Parathyroid adenoma (tissue), 2 donors: ENCODE measurements at regions not wholly inside any gene's neighbourhood (a gene's known extent, or its start where the extent isn't known, plus 50 kb on each side); places are given as distances from the start of the nearest gene placed in this dataset.

Experiments
- H2AFZ ChIP-seq: fragments of 300-600 bp; sonication (generic); one replicate; pipeline ENCODE4 v1.7.0; 2017; ENCODE audit warnings: antibody characterized with exemption, mild to moderate bottlenecking
- H3K27ac ChIP-seq: fragments of 300-600 bp; sonication (generic); one replicate; pipeline ENCODE4 v1.7.0; 2017
- H3K27me3 ChIP-seq: fragments of 300-600 bp; sonication (generic); one replicate; pipeline ENCODE4 v1.7.0; 2017; ENCODE audit warnings: low read length; ENCODE audit not compliant: control insufficient read depth, insufficient read depth
- H3K36me3 ChIP-seq: fragments of 300-600 bp; sonication (generic); one replicate; pipeline ENCODE4 v1.7.0; 2017; ENCODE audit warnings: low read length; ENCODE audit not compliant: control insufficient read depth, insufficient read depth
- H3K4me1 ChIP-seq: fragments of 300-600 bp; sonication (generic); one replicate; pipeline ENCODE4 v1.7.0; 2017; ENCODE audit warnings: control low read depth
- H3K4me2 ChIP-seq: fragments of 300-600 bp; sonication (generic); one replicate; pipeline ENCODE4 v1.7.0; 2017; ENCODE audit warnings: low read length
- H3K4me3 ChIP-seq: fragments of 300-600 bp; sonication (generic); one replicate; pipeline ENCODE4 v1.7.0; 2017; ENCODE audit warnings: low read depth, low read length
- H3K79me2 ChIP-seq: fragments of 300-600 bp; sonication (generic); one replicate; pipeline ENCODE4 v1.7.0; 2017; ENCODE audit warnings: control low read depth
- H3K9ac ChIP-seq: fragments of 300-600 bp; sonication (generic); one replicate; pipeline ENCODE4 v1.7.0; 2017; ENCODE audit warnings: mild to moderate bottlenecking
- H3K9me3 ChIP-seq: fragments of 300-600 bp; sonication (generic); one replicate; pipeline ENCODE4 v1.7.0; 2017; ENCODE audit warnings: low read length; ENCODE audit not compliant: control insufficient read depth
- TF ChIP-seq, protein P1 (sequence below): fragments of 300-600 bp; sonication (generic); IDR thresholded peaks from one replicate; pipeline ENCODE4 v1.7.0; 2017; ENCODE audit warnings: antibody characterized with exemption, mild to moderate bottlenecking
- donor health status: primary hyperparathyroidism.

DNA sequence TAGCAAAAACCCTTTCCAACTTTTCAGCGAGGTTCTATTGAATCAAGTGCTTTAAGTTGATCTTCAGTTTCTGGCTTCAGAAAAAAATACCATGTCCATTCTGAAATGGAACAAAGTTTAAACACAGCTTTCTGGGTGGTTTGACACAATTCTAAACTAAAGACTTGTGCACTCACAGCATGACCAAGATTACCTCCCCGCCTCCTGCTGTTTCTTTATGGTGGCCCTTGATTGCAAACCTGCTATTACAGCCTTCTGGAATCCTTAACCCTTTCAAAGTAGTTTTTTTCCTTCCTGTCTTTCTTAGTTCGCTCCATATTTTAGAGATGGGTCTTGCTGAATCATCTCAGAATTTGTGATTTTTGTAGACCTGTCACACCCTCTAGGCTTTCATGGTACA is 135.9 kb upstream of the FBN2 start:
- no peak overlapping the region for H3K4me2 ChIP-seq
- TF ChIP-seq, protein P1, sequence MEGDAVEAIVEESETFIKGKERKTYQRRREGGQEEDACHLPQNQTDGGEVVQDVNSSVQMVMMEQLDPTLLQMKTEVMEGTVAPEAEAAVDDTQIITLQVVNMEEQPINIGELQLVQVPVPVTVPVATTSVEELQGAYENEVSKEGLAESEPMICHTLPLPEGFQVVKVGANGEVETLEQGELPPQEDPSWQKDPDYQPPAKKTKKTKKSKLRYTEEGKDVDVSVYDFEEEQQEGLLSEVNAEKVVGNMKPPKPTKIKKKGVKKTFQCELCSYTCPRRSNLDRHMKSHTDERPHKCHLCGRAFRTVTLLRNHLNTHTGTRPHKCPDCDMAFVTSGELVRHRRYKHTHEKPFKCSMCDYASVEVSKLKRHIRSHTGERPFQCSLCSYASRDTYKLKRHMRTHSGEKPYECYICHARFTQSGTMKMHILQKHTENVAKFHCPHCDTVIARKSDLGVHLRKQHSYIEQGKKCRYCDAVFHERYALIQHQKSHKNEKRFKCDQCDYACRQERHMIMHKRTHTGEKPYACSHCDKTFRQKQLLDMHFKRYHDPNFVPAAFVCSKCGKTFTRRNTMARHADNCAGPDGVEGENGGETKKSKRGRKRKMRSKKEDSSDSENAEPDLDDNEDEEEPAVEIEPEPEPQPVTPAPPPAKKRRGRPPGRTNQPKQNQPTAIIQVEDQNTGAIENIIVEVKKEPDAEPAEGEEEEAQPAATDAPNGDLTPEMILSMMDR = no peak
- H3K4me1 ChIP-seq = no peaks in the 10 kb centered on the region
- H3K9me3 ChIP-seq = no peaks in the 10 kb centered on the region
- no peaks in the 10 kb centered on the region for H3K79me2 ChIP-seq
- no peaks in the 10 kb centered on the region for H3K36me3 ChIP-seq
- H3K4me3 ChIP-seq = no peak overlapping the region
- H3K27me3 ChIP-seq = no peaks in the 10 kb centered on the region
- H2AFZ ChIP-seq = no peak overlapping the region
- no peak overlapping the region for H3K9ac ChIP-seq
- no peak overlapping the region for H3K27ac ChIP-seq

DNA sequence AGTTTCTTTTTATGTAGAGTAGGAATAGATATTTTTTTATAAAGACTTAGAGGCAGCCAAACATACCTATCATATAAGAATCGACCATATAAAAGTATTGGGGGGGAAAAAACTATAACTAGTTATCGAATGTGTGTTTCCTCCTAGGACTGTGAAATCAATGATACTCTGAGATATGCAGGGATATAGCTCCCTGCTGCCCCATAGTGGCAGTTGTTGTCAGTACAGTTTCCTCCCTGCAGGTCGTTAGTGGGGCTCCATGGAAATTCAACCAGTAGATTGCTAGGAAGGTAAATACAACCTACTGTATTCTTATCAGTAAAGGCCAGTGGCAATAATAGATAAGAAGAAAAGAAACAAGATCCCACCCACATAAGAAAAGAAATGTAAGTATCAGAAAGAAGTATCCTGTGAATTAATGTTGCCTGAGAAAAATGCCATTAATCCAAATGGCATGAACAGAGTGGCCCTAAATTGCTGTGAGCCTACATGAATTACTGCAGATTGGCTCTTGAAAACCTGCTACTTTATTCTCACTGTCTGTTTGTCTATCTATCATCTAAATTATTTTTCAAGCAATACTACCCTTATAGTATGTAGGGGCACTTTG is 136.9 kb upstream of the FBN2 start:
- no peaks in the 10 kb centered on the region for H3K9me3 ChIP-seq
- H3K4me1 ChIP-seq = no peaks in the 10 kb centered on the region
- H3K36me3 ChIP-seq = no peaks in the 10 kb centered on the region
- H2AFZ ChIP-seq = no peak overlapping the region
- H3K9ac ChIP-seq = no peak overlapping the region
- no peaks in the 10 kb centered on the region for H3K79me2 ChIP-seq
- TF ChIP-seq, protein P1 = peak; percentile 43
- H3K4me2 ChIP-seq = no peak overlapping the region
- H3K27me3 ChIP-seq = no peaks in the 10 kb centered on the region
- H3K4me3 ChIP-seq = no peak overlapping the region
- H3K27ac ChIP-seq = no peak overlapping the region

DNA sequence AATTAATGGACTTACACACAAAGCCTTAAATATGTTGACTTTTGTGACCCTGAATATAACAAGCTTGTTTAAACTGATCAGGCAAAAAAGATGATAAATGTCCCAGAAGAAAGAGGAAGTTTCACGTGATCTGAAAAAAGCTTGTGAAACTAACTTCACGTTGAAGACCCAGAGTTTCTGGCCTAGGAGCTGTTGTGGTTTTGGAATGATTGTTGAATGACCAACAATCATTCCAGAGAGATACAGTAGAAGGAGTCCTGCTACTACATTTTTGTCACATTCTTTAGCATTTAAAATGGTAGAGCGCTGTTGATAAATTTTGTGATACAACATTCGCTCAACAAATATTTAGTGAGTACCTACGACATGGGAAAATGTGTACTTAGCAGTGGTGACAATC is 143.1 kb upstream of the FBN2 start:
- Histone ChIP-seq H2AFZ (no peak overlapping the region), H3K9me3 (no peaks in the 10 kb centered on the region), H3K4me1 (no peaks in the 10 kb centered on the region), H3K4me3 (no peak overlapping the region), H3K9ac (no peak overlapping the region), H3K79me2 (no peaks in the 10 kb centered on the region), H3K27me3 (no peaks in the 10 kb centered on the region), H3K4me2 (no peak overlapping the region), H3K27ac (no peak overlapping the region), H3K36me3 (no peaks in the 10 kb centered on the region)
- TF ChIP-seq, protein P1 = no peak

DNA sequence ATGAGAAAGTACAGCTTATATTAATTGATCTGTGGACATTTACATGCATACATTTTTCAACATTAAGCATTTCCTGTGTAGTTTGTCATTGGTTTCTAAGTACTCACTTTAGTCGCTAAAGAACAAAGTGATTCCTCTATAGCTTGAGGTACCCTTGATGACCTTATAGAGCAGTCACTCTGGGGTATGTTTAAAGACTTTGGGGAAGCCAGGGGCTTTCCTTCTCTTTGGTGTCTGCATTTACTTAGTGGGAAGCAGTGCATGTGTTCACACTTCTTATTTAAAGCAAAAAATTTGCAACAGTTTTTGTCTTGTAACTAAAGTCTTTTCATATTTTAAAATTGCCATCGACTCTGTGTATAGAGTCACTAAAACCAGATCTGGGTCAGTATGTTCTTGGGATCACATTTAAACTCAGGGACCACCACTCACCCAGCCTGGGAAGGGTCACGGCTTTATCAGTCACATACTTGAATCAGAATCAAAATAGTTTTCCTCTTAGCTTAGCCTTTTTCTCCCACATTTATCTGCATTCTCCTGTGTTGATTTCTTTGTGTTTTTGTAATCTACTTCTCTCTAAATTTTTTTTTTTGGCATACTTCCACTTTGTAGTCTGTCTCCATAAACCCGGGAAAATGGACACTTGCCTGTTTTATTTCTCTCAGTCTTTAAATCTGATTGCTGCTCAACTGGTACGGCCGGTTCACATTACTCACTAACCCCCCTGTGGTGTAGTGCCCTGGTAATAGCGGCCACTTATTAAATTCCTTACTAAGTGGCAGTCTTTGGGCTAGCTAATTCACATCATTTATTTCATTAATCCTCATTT is 143.9 kb upstream of the FBN2 start:
- no peaks in the 10 kb centered on the region for H3K27me3 ChIP-seq
- no peak overlapping the region for H3K27ac ChIP-seq
- no peaks in the 10 kb centered on the region for H3K36me3 ChIP-seq
- H3K9me3 ChIP-seq = no peaks in the 10 kb centered on the region
- TF ChIP-seq, protein P1 = no peak
- no peak overlapping the region for H3K4me3 ChIP-seq
- H3K79me2 ChIP-seq = no peaks in the 10 kb centered on the region
- no peak overlapping the region for H2AFZ ChIP-seq
- no peak overlapping the region for H3K4me2 ChIP-seq
- no peaks in the 10 kb centered on the region for H3K4me1 ChIP-seq
- H3K9ac ChIP-seq = no peak overlapping the region
